ENCODE measurements at regions not wholly inside any gene's neighbourhood (a gene's known extent, or its start where the extent isn't known, plus 50 kb on each side); places are given as distances from the start of the nearest gene placed in this dataset.

- TF ChIP-seq ZFX (IDR thresholded peaks at IDR 0.05; ENCODE audit: borderline replicate concordance) (no peak), CTCF (IDR thresholded peaks at IDR 0.05) (no peak)
Measured at GRCh38 chr3:106093616-106094015, 224.8 kb upstream of the CBLB start.

Measured in 22Rv1 (cell line).